Activated T-cell treated with anti-CD3 and anti-CD28 coated beads, Interleukin-2, amount 50 U/mL, for 72 hours (primary cell): ENCODE measurements at regions not wholly inside any gene's neighbourhood (a gene's known extent, or its start where the extent isn't known, plus 50 kb on each side); places are given as distances from the start of the nearest gene placed in this dataset.

ENCODE experiments used
- ATAC-seq, 2 donors: fragments of 150-1000 bp; cut with Tn5 transposase; replicated peaks in 1 of 2; 2 replicates each; pipeline ENCODE4 v1.10.0; 2021; ENCODE audit warnings: moderate library complexity in 2 of 2, mild to moderate bottlenecking in 1 of 2
- DNase-seq, 2 donors: peaks; one replicate each; pipeline ENCODE4 v3.0.0; 2021 to 2022; ENCODE audit warnings: mixed read lengths in 1 of 2
- H3K27ac Mint-ChIP-seq: one replicate; pipeline ENCODE4 v1.8.0; 2022; ENCODE audit warnings: mild to moderate bottlenecking, moderate library complexity, mixed read lengths
- H3K27me3 Mint-ChIP-seq: one replicate; pipeline ENCODE4 v1.8.0; 2022; ENCODE audit warnings: low read depth, mixed read lengths
- H3K36me3 Mint-ChIP-seq, 2 donors: one replicate each; pipeline ENCODE4 v1.8.0; 2022; ENCODE audit warnings: mixed read lengths in 2 of 2, mild to moderate bottlenecking in 1 of 2; ENCODE audit not compliant: insufficient read depth in 2 of 2
- H3K4me1 Mint-ChIP-seq: one replicate; pipeline ENCODE4 v1.8.0; 2022; ENCODE audit warnings: low read depth, mixed read lengths
- H3K4me3 Mint-ChIP-seq, 2 donors: one replicate each; pipeline ENCODE4 v1.8.0; 2022; ENCODE audit warnings: mild to moderate bottlenecking in 2 of 2, mixed read lengths in 2 of 2, moderate library complexity in 2 of 2
- H3K9me3 Mint-ChIP-seq, 2 donors: one replicate each; pipeline ENCODE4 v1.8.0; 2022; ENCODE audit warnings: mixed read lengths in 2 of 2

- H3K27me3 Mint-ChIP-seq: no peaks in the 10 kb centered on the region
- H3K36me3 Mint-ChIP-seq: no peaks in the 10 kb centered on the region
- H3K9me3 Mint-ChIP-seq: no peaks in the 10 kb centered on the region
- no peak overlapping the region for H3K27ac Mint-ChIP-seq
- no peaks in the 10 kb centered on the region for H3K4me1 Mint-ChIP-seq
- DNase-seq (no peak), ATAC-seq (no peak)
- H3K4me3 Mint-ChIP-seq: no peak overlapping the region
These were observed 137.3 kb downstream of the SNAPC1 start for GRCh38 chr14:61899497-61899896.

GRCh38 chr14:61904946-61905345, 142.7 kb downstream of the SNAPC1 start:
- H3K27ac Mint-ChIP-seq: no peak overlapping the region
- peaks cover 9% of the 10 kb centered on the region for H3K27me3 Mint-ChIP-seq
- H3K4me3 Mint-ChIP-seq: no peak overlapping the region
- DNase-seq: no peak
- no peaks in the 10 kb centered on the region for H3K9me3 Mint-ChIP-seq
- no peaks in the 10 kb centered on the region for H3K36me3 Mint-ChIP-seq
- H3K4me1 Mint-ChIP-seq: no peaks in the 10 kb centered on the region
- no peak for ATAC-seq

- DNase-seq (no peak), ATAC-seq (no peak)
- H3K4me1 Mint-ChIP-seq: peaks cover 10% of the 10 kb centered on the region
- H3K9me3 Mint-ChIP-seq: no peaks in the 10 kb centered on the region
- H3K27ac Mint-ChIP-seq: no peak overlapping the region
- no peaks in the 10 kb centered on the region for H3K36me3 Mint-ChIP-seq
- H3K27me3 Mint-ChIP-seq: peaks cover 13% of the 10 kb centered on the region
- no peak overlapping the region for H3K4me3 Mint-ChIP-seq
These were observed 149.4 kb downstream of the SNAPC1 start for GRCh38 chr14:61911574-61911973.

- H3K4me1 Mint-ChIP-seq: no peaks in the 10 kb centered on the region
- no peak for ATAC-seq
- no peaks in the 10 kb centered on the region for H3K36me3 Mint-ChIP-seq
- H3K27ac Mint-ChIP-seq: no peak overlapping the region
- DNase-seq: no peak
- H3K9me3 Mint-ChIP-seq: no peaks in the 10 kb centered on the region
- H3K4me3 Mint-ChIP-seq: no peak overlapping the region
- H3K27me3 Mint-ChIP-seq: peaks cover 35% of the 10 kb centered on the region
These were observed 156.8 kb downstream of the SNAPC1 start for GRCh38 chr14:61918998-61919397.

- no peaks in the 10 kb centered on the region for H3K4me1 Mint-ChIP-seq
- no peak for DNase-seq
These were observed 161.1 kb downstream of the SNAPC1 start for GRCh38 chr14:61923348-61923747.

GRCh38 chr14:61925043-61925442, 162.8 kb downstream of the SNAPC1 start:
- DNase-seq: peak; percentile 7 to 8
- H3K9me3 Mint-ChIP-seq: no peaks in the 10 kb centered on the region
- H3K27ac Mint-ChIP-seq: no peak overlapping the region
- H3K4me3 Mint-ChIP-seq: no peak overlapping the region
- ATAC-seq: no peak
- H3K27me3 Mint-ChIP-seq: peaks cover 42% of the 10 kb centered on the region
- no peaks in the 10 kb centered on the region for H3K4me1 Mint-ChIP-seq
- H3K36me3 Mint-ChIP-seq: no peaks in the 10 kb centered on the region

More at GRCh38 chr14:61923348-61923747, 161.1 kb downstream of the SNAPC1 start:
- H3K27me3 Mint-ChIP-seq: peaks cover 32% of the 10 kb centered on the region
- no peaks in the 10 kb centered on the region for H3K9me3 Mint-ChIP-seq
- H3K4me3 Mint-ChIP-seq: no peak overlapping the region
- no peak overlapping the region for H3K27ac Mint-ChIP-seq
- no peak for ATAC-seq
- H3K36me3 Mint-ChIP-seq: no peaks in the 10 kb centered on the region

GRCh38 chr14:61925732-61926435, 163.7 kb downstream of the SNAPC1 start:
- no peaks in the 10 kb centered on the region for H3K36me3 Mint-ChIP-seq

GRCh38 chr14:61927060-61927459, 164.8 kb downstream of the SNAPC1 start:
- Mint-ChIP-seq H3K9me3 (no peaks in the 10 kb centered on the region), H3K36me3 (no peaks in the 10 kb centered on the region), H3K27ac (no peak overlapping the region), H3K27me3 (peaks cover 42% of the 10 kb centered on the region), H3K4me3 (no peak overlapping the region), H3K4me1 (no peaks in the 10 kb centered on the region)
- no peak for DNase-seq
- ATAC-seq: no peak

More at GRCh38 chr14:61925732-61926435, 163.7 kb downstream of the SNAPC1 start:
- H3K27me3 Mint-ChIP-seq: peaks cover 45% of the 10 kb centered on the region
- H3K9me3 Mint-ChIP-seq: no peaks in the 10 kb centered on the region
- H3K4me1 Mint-ChIP-seq: no peaks in the 10 kb centered on the region
- no peak for ATAC-seq
- H3K27ac Mint-ChIP-seq: no peak overlapping the region
- no peak overlapping the region for H3K4me3 Mint-ChIP-seq
- DNase-seq: no peak

- no peaks in the 10 kb centered on the region for H3K9me3 Mint-ChIP-seq
- H3K4me1 Mint-ChIP-seq: no peaks in the 10 kb centered on the region
- no peaks in the 10 kb centered on the region for H3K36me3 Mint-ChIP-seq
- H3K27ac Mint-ChIP-seq: no peak overlapping the region
- no peak for DNase-seq
- no peak for ATAC-seq
- H3K27me3 Mint-ChIP-seq: peaks cover 42% of the 10 kb centered on the region
- H3K4me3 Mint-ChIP-seq: no peak overlapping the region
These were observed 165.3 kb downstream of the SNAPC1 start for GRCh38 chr14:61927520-61927919.

GRCh38 chr14:61928300-61928699, 166.1 kb downstream of the SNAPC1 start:
- ATAC-seq: no peak
- Mint-ChIP-seq H3K4me3 (no peak overlapping the region), H3K27me3 (peaks cover 49% of the 10 kb centered on the region), H3K4me1 (no peaks in the 10 kb centered on the region), H3K9me3 (no peaks in the 10 kb centered on the region), H3K36me3 (no peaks in the 10 kb centered on the region), H3K27ac (no peak overlapping the region)
- no peak for DNase-seq

GRCh38 chr14:61928701-61929100, 166.5 kb downstream of the SNAPC1 start:
- H3K36me3 Mint-ChIP-seq: no peaks in the 10 kb centered on the region
- no peak overlapping the region for H3K4me3 Mint-ChIP-seq
- H3K27me3 Mint-ChIP-seq: peaks cover 50% of the 10 kb centered on the region
- ATAC-seq (no peak), DNase-seq (no peak)
- no peak overlapping the region for H3K27ac Mint-ChIP-seq
- H3K9me3 Mint-ChIP-seq: no peaks in the 10 kb centered on the region
- no peaks in the 10 kb centered on the region for H3K4me1 Mint-ChIP-seq

- no peaks in the 10 kb centered on the region for H3K36me3 Mint-ChIP-seq
These were observed 167.4 kb downstream of the SNAPC1 start for GRCh38 chr14:61929651-61930050.

GRCh38 chr14:61930101-61930857, 168.1 kb downstream of the SNAPC1 start:
- H3K36me3 Mint-ChIP-seq: no peaks in the 10 kb centered on the region
- no peak overlapping the region for H3K27ac Mint-ChIP-seq
- no peaks in the 10 kb centered on the region for H3K9me3 Mint-ChIP-seq
- peaks cover 6% of the 10 kb centered on the region for H3K4me1 Mint-ChIP-seq
- ATAC-seq: no peak
- no peak overlapping the region for H3K4me3 Mint-ChIP-seq
- H3K27me3 Mint-ChIP-seq: peaks cover 42% of the 10 kb centered on the region
- DNase-seq: no peak

More at GRCh38 chr14:61929651-61930050, 167.4 kb downstream of the SNAPC1 start:
- no peak overlapping the region for H3K27ac Mint-ChIP-seq
- ATAC-seq (no peak), DNase-seq (no peak)
- H3K4me3 Mint-ChIP-seq: no peak overlapping the region
- H3K9me3 Mint-ChIP-seq: no peaks in the 10 kb centered on the region
- peaks cover 48% of the 10 kb centered on the region for H3K27me3 Mint-ChIP-seq
- peaks cover 6% of the 10 kb centered on the region for H3K4me1 Mint-ChIP-seq
